SJCRH30 (cell line): ENCODE measurements at regions not wholly inside any gene's neighbourhood (a gene's known extent, or its start where the extent isn't known, plus 50 kb on each side); places are given as distances from the start of the nearest gene placed in this dataset.

ENCODE experiments used
- DNase-seq, 2 experiments: peaks; one replicate each; pipeline ENCODE4 v3.0.0-alpha.2; 2015 to 2020
- H3K27ac ChIP-seq: fragments of 250-450 bp; sonication (Bioruptor Pico); 2 replicates; pipeline ENCODE4 v1.5.1; 2020; ENCODE audit warnings: mild to moderate bottlenecking, moderate library complexity
- H3K27me3 ChIP-seq: fragments of 250-450 bp; sonication (Bioruptor Pico); 2 replicates; pipeline ENCODE4 v1.5.1; 2020; ENCODE audit warnings: mild to moderate bottlenecking, moderate library complexity
- H3K36me3 ChIP-seq: fragments of 250-450 bp; sonication (Bioruptor Pico); 2 replicates; pipeline ENCODE4 v1.5.1; 2020; ENCODE audit warnings: mild to moderate bottlenecking, moderate library complexity
- H3K4me1 ChIP-seq: fragments of 250-450 bp; sonication (Bioruptor Pico); 2 replicates; pipeline ENCODE4 v1.5.1; 2020; ENCODE audit warnings: mild to moderate bottlenecking, moderate library complexity
- H3K4me3 ChIP-seq: fragments of 250-450 bp; sonication (Bioruptor Pico); 2 replicates; pipeline ENCODE4 v1.5.1; 2020; ENCODE audit warnings: mild to moderate bottlenecking, moderate library complexity
- H3K9me3 ChIP-seq: fragments of 250-450 bp; sonication (Bioruptor Pico); replicated peaks from 2 replicates; pipeline ENCODE4 v1.5.1; 2020; ENCODE audit warnings: mild to moderate bottlenecking, moderate library complexity

DNA sequence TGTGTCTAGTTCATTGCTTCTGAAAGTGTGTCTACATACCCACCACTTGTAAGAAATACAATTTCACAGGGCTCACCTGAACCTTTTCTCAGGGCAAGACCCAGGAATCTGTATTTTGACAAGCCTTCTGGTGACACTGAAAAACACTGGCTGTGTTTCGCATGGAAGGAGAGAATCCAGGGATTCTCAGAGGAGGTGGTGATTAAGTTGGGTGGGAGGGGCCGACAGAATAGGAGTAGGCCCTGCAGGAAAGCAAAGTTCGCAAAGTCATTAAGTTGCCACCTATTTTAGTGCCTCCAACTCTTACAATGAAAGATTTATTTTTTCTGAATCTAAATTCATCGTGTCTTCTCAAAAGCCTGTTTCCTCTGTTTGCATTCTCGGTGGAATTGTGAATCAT is 186.8 kb downstream of the FAT3 start:
- no peak overlapping the region for H3K27ac ChIP-seq
- H3K27me3 ChIP-seq, result no peaks in the 10 kb centered on the region
- no peaks in the 10 kb centered on the region for H3K36me3 ChIP-seq
- no peaks in the 10 kb centered on the region for H3K4me1 ChIP-seq
- no peak overlapping the region for H3K4me3 ChIP-seq
- DNase-seq, result no peak
- no peaks in the 10 kb centered on the region for H3K9me3 ChIP-seq

GRCh38 chr11:92413757-92414513 is 189.3 kb downstream of the FAT3 start:
- H3K27ac ChIP-seq, result no peak overlapping the region
- DNase-seq, result no peak
- no peaks in the 10 kb centered on the region for H3K36me3 ChIP-seq
- H3K4me3 ChIP-seq, result no peak overlapping the region
- no peaks in the 10 kb centered on the region for H3K4me1 ChIP-seq
- H3K27me3 ChIP-seq, result no peaks in the 10 kb centered on the region
- no peaks in the 10 kb centered on the region for H3K9me3 ChIP-seq

GRCh38 chr11:92416971-92417725 is 192.5 kb downstream of the FAT3 start:
- no peaks in the 10 kb centered on the region for H3K4me1 ChIP-seq
- no peak overlapping the region for H3K27ac ChIP-seq
- H3K27me3 ChIP-seq, result no peaks in the 10 kb centered on the region
- no peak for DNase-seq
- no peak overlapping the region for H3K4me3 ChIP-seq
- no peaks in the 10 kb centered on the region for H3K9me3 ChIP-seq
- H3K36me3 ChIP-seq, result no peaks in the 10 kb centered on the region

DNA sequence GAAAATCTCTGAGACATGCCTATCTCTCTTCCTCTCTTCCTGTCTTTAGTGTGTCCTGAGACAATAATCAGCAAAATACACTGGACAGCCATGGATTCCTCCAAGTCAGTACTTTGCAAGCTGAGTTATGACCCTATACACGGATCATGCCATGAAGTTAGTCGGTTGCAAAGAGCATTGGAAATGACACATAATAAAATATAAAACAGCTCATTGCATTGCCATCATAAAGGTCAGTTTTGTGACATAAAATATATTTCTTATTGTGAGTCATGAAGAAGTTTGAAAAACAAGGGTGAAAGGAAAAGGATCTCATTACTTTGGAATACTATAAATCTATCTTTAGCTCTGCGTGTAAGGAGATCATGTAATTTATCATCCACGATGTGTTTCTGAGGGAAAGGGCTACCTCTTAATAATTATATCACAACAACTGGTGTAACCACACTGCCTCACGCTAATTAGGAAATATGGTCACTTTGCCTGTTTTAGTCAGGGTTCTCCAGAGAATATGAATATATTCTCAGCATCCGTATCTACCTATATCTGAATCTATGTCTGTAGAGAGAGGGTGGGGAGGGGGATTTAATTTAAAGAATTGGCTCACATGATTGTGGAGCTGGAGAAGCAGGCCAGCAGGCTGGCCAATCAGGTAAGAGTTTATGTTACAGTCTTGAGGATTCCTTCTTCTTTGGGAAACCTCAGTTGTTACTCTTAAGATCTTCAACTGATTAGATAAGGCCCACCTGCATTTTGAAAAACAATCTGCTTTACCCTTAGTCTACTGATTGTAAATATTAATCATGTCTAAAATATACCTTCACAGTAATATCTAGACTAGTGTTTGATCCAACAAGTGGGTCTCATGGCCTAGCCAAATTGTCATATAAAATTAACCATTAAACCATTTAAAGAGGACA is 198.8 kb downstream of the FAT3 start:
- H3K9me3 ChIP-seq, result no peaks in the 10 kb centered on the region
- H3K4me3 ChIP-seq, result no peak overlapping the region
- H3K27ac ChIP-seq, result no peak overlapping the region
- H3K4me1 ChIP-seq, result no peaks in the 10 kb centered on the region
- H3K27me3 ChIP-seq, result no peaks in the 10 kb centered on the region
- no peaks in the 10 kb centered on the region for H3K36me3 ChIP-seq
- peak in 1 of 2 experiments; percentile 14 for DNase-seq

DNA sequence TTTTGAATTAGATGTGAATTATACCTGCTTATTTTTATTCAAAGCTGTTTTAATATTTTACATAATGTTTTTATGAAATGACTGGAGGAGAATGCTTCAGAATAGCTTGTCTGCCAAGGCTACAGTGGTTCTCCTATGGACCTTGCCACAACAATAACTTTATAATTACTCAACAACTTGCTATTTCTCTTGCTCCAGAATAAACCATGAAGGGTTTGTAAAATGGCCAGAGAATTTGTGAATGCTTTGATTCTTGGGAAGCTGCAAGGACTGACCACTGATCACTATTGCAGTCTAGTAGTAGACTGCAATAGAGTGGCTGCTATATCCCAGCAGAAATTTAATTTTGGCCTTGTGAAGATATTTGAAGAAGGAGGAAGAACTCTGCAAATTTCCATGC is 199.7 kb downstream of the FAT3 start:
- no peaks in the 10 kb centered on the region for H3K27me3 ChIP-seq
- no peaks in the 10 kb centered on the region for H3K9me3 ChIP-seq
- no peaks in the 10 kb centered on the region for H3K4me1 ChIP-seq
- DNase-seq, result no peak
- H3K36me3 ChIP-seq, result no peaks in the 10 kb centered on the region
- H3K27ac ChIP-seq, result no peak overlapping the region
- H3K4me3 ChIP-seq, result no peak overlapping the region

- DNase-seq, result no peak
- Histone ChIP-seq H3K36me3 (no peaks in the 10 kb centered on the region), H3K4me3 (no peak overlapping the region)
Measured at GRCh38 chr11:92425127-92425526, 200.5 kb downstream of the FAT3 start.

DNA sequence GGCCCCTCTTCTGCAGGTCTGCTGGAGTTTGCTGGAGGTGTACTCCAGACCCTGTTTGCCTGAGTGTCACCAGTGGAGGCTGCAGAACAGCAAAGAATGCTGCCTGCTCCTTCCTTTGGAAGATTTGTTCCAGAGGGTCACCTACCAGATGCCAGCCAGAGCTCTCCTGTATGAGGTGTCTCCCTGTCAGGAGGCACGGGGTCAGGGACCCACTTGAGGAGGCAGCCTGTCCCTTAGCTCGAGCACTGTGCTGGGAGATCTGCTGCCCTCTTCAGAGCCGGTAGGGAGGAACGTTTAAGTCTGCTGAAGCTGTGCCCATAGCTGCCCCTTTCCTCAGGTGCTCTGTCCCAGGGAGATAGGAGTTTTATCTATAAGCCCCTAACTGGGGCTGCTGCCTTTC is 207.9 kb downstream of the FAT3 start:
- H3K4me3 ChIP-seq, result no peak overlapping the region

More at GRCh38 chr11:92425127-92425526, 200.5 kb downstream of the FAT3 start:
- H3K27ac ChIP-seq, result no peak overlapping the region
- no peaks in the 10 kb centered on the region for H3K4me1 ChIP-seq
- H3K9me3 ChIP-seq, result no peaks in the 10 kb centered on the region
- no peaks in the 10 kb centered on the region for H3K27me3 ChIP-seq

GRCh38 chr11:92436034-92436920 is 211.7 kb downstream of the FAT3 start:
- Histone ChIP-seq H3K36me3 (no peaks in the 10 kb centered on the region), H3K27ac (no peak overlapping the region), H3K4me1 (no peaks in the 10 kb centered on the region), H3K4me3 (no peak overlapping the region), H3K27me3 (no peaks in the 10 kb centered on the region), H3K9me3 (no peaks in the 10 kb centered on the region)
- peak; percentile 29 to 69 for DNase-seq

More for the DNA sequence above, 207.9 kb downstream of the FAT3 start:
- no peaks in the 10 kb centered on the region for H3K9me3 ChIP-seq
- no peaks in the 10 kb centered on the region for H3K4me1 ChIP-seq
- H3K36me3 ChIP-seq, result no peaks in the 10 kb centered on the region
- H3K27me3 ChIP-seq, result no peaks in the 10 kb centered on the region
- DNase-seq, result no peak
- H3K27ac ChIP-seq, result no peak overlapping the region

DNA sequence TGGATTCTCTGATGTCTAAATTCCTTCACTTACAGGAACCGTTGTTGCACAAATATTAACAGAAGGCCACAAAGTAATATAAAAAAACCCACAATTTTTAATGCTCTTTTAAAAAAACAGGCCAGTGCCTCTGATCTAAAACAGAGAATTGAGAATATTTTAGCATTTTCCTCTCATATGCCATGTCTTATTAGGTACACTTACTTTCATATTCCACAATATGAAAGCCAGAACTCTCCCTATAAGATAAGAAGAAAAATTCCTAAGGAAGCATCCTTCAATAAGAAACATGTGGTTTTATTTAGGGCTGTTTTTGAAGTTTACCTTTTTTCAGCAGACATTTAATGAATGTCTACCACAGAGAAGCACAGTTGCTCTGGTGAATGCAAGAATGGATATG is 214.5 kb downstream of the FAT3 start:
- DNase-seq, result no peak
- H3K27me3 ChIP-seq, result no peaks in the 10 kb centered on the region
- H3K27ac ChIP-seq, result no peak overlapping the region
- H3K4me3 ChIP-seq, result no peak overlapping the region
- no peaks in the 10 kb centered on the region for H3K9me3 ChIP-seq
- H3K4me1 ChIP-seq, result peaks cover 8% of the 10 kb centered on the region; the same call in 1 of the 2 replicates
- no peaks in the 10 kb centered on the region for H3K36me3 ChIP-seq

- Histone ChIP-seq H3K27me3 (no peaks in the 10 kb centered on the region), H3K4me3 (no peak overlapping the region), H3K9me3 (no peaks in the 10 kb centered on the region), H3K27ac (no peak overlapping the region), H3K36me3 (no peaks in the 10 kb centered on the region), H3K4me1 (peaks cover 8% of the 10 kb centered on the region; the same call in 1 of the 2 replicates)
- no peak for DNase-seq
Measured at GRCh38 chr11:92440701-92441442, 216.3 kb downstream of the FAT3 start.

- Histone ChIP-seq H3K9me3 (no peaks in the 10 kb centered on the region), H3K27ac (no peak overlapping the region), H3K36me3 (no peaks in the 10 kb centered on the region), H3K4me3 (no peak overlapping the region), H3K4me1 (peaks cover 8% of the 10 kb centered on the region; the same call in 1 of the 2 replicates), H3K27me3 (no peaks in the 10 kb centered on the region)
- DNase-seq, result no peak
Measured at GRCh38 chr11:92441443-92441726, 216.8 kb downstream of the FAT3 start.

DNA sequence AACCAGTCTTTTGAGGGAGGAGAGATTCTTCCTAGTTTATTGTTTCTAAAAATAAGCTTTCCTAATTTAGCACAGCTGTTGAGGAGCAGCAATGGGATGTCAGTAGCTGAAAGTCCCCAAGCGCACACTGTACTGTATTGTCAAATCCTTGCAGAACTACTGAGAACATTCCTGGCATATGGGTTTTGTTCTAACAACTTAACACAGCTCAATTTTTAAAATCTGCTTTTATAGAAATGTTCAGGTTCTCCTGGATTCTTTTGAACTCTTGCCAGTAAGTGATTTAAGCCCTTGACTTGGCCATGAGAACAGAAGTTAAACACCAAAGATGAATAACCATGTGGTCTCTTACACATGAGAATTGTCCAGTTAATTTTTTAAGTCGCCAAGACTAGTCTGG is 218.6 kb downstream of the FAT3 start:
- H3K9me3 ChIP-seq, result no peaks in the 10 kb centered on the region
- H3K36me3 ChIP-seq, result no peaks in the 10 kb centered on the region
- H3K4me3 ChIP-seq, result no peak overlapping the region
- peak in 1 of 2 experiments; percentile 10 for DNase-seq
- H3K27ac ChIP-seq, result no peak overlapping the region
- peaks cover 8% of the 10 kb centered on the region; the same call in 1 of the 2 replicates for H3K4me1 ChIP-seq
- no peaks in the 10 kb centered on the region for H3K27me3 ChIP-seq

DNA sequence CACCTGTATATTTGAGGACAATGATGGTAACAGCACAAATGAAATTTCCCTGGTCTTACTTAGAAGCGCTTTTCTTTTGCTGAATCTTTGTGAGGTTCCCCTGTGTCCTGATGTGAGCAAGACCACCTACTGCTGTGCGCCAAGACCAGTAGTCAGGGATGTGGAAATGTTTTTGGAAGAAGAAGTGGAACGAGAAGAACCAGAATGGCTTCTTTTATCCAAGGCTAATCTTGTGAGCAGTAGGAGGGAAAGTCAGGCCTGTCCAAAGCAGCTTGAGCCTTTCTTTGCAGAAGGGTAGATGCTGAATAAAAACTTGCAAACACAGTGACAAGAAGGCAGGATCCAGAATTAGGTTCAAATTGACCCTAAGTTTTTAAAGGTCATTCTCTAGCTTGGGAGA is 223.0 kb downstream of the FAT3 start:
- Histone ChIP-seq H3K27me3 (no peaks in the 10 kb centered on the region), H3K27ac (no peak overlapping the region), H3K4me3 (no peak overlapping the region), H3K36me3 (no peaks in the 10 kb centered on the region), H3K9me3 (no peaks in the 10 kb centered on the region), H3K4me1 (peaks cover 8% of the 10 kb centered on the region; the same call in 1 of the 2 replicates)
- DNase-seq, result no peak
